GM13977 (cell line): ENCODE measurements at regions not wholly inside any gene's neighbourhood (a gene's known extent, or its start where the extent isn't known, plus 50 kb on each side); places are given as distances from the start of the nearest gene placed in this dataset.

Experiments used
- DNase-seq: peaks from one replicate; pipeline ENCODE4 v3.0.0; 2012; ENCODE audit warnings: low spot score
- in situ Hi-C: fragments of 300-500 bp; cut with MboI; formaldehyde crosslinking; loops from one replicate; pipeline ENCODE4 v1.12.0; 2022; ENCODE audit warnings: low sequenced_read_pairs, low pct_unique_long_range_greater_than_20kb, mixed read lengths, inconsistent platforms; ENCODE audit not compliant: unreplicated experiment
- TF ChIP-seq, protein P1 (sequence below): IDR thresholded peaks from 2 replicates; pipeline ENCODE4 v1.5.1; 2012; ENCODE audit warnings: mild to moderate bottlenecking, control low read depth; ENCODE audit not compliant: insufficient read depth; ENCODE audit errors: extremely low read depth, missing control alignments

DNA sequence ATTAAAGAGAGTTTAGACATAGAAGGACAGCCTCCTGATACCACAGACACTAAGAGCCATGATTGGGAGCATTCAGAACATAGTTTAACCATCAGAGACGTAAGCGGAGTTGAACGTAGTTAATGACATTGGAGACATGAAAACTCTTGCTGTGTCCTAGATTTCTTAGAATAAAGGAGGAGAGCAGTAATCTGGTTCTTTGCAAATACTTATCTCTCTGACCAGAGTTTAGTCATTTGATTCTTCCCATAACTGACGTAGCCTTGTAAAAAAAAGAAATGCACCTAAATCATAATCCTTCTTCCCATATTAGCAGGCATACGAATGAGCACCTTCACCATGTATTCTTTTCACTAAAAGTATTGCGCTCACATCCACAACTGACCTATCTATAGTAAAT lies 433.3 kb upstream of the SMC2 start:
- in situ Hi-C loops = no loop called here
- TF ChIP-seq, protein P1, sequence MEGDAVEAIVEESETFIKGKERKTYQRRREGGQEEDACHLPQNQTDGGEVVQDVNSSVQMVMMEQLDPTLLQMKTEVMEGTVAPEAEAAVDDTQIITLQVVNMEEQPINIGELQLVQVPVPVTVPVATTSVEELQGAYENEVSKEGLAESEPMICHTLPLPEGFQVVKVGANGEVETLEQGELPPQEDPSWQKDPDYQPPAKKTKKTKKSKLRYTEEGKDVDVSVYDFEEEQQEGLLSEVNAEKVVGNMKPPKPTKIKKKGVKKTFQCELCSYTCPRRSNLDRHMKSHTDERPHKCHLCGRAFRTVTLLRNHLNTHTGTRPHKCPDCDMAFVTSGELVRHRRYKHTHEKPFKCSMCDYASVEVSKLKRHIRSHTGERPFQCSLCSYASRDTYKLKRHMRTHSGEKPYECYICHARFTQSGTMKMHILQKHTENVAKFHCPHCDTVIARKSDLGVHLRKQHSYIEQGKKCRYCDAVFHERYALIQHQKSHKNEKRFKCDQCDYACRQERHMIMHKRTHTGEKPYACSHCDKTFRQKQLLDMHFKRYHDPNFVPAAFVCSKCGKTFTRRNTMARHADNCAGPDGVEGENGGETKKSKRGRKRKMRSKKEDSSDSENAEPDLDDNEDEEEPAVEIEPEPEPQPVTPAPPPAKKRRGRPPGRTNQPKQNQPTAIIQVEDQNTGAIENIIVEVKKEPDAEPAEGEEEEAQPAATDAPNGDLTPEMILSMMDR = no peak
- DNase-seq = no peak

DNA sequence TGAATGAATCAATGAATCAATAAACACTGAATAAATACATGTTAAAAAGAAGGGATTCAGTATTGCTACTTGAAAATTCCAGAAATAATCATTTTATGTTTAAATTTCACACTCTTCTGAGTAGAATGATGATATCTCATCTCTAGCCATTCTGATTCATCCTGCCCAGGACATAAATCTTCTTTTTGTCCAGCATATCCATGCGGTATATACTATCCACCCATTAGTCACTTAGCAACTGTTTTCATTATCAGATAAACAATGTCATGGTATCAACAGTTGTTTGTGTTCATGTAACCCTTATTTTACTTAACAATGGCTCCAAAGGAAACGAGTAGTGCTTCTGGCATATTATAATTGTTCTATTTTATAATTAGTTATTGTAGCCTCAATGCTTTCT lies 432.4 kb upstream of the SMC2 start:
- in situ Hi-C loops = no loop called here
- TF ChIP-seq, protein P1 = no peak
- DNase-seq = no peak

DNA sequence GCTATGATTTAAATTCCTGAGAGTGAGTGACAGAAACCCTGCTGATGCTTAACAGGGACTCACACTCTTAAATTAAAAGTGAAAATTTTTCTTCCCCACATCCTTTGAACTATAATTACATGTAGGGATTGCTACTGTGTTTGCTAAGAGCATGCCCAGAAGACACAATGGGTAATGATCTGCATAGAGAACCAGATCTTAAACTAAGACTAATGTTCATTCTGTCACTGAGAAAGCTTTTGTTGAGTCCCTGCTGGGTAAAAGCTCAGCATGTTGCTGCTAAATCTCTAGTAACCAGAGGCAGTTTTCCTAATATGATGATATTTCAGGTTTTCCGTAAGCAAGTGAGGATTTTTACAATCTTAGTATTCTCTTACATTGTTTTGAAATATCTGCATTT lies 424.8 kb upstream of the SMC2 start:
- DNase-seq = no peak
- in situ Hi-C loops = no loop called here
- TF ChIP-seq, protein P1 = no peak

DNA sequence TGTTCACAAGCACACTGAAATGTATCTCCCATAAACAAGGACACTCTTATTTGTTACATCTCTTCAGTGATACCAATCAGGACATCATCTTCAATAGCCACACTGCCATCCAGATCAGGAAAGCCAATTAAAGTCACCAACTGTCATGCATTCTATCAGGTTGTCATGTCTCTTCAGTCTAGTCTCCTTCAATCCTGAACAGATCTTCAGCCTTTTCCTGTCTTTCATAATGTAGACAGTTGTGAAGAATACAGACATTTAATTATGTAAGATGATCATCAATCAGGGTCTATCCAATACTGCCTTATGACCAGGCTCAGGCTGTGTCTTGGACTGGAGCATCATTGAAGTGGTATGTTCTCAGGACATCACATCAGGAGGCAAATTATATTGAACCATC lies 419.8 kb upstream of the SMC2 start:
- in situ Hi-C loops = no loop called here
- TF ChIP-seq, protein P1 = no peak
- DNase-seq = no peak

DNA sequence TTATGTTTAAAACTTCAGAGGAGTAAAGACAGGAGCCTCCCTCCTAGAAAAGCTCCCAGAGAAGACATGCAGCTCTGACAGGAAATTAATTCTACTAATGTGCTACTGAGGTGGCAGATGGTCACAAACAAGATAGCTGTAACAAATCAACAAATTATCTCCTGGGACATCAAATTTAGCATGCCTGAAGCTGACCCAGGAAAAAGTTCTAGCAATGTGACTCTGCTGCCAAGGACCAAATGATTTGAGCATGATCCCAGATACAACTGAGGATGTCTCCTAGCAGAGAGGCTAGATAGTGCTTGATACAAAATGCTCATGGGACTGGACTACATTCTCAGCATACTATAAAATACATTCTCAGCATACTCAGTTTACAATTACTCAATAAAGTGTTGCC lies 413.5 kb upstream of the SMC2 start:
- in situ Hi-C loops = no loop called here
- DNase-seq = no peak
- TF ChIP-seq, protein P1 = no peak

DNA sequence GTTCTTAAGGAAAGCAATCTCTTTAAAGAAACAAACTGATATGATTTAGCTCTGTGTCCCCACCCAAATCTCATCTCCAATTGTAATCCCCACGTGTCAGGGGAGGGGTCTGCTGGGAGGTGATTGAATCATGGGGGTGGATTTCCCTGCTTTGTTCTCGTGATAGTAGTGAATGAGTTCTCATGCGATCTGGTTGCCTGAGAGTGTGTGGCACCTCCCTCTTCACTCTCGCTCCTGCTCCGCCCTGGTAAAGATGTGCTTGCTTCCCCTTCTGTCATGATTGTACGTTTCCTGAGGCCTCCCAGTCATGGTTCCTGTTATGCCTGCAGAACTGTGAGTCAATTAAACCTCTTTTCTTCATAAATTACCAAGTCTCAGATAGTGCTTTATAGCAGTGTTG lies 412.7 kb upstream of the SMC2 start:
- no peak for DNase-seq
- in situ Hi-C loops = no loop called here
- TF ChIP-seq, protein P1 = no peak
